Mononuclear cell (primary cell): ENCODE measurements at regions not wholly inside any gene's neighbourhood (a gene's known extent, or its start where the extent isn't known, plus 50 kb on each side); places are given as distances from the start of the nearest gene placed in this dataset.

ENCODE experiments used
- H3K27me3 ChIP-seq: 2 replicates; pipeline ENCODE4 v1.6.0; 2011; ENCODE audit warnings: low read length, control low read depth; ENCODE audit not compliant: insufficient read depth
- H3K4me1 ChIP-seq: 2 replicates; pipeline ENCODE4 v1.5.1; 2011; ENCODE audit warnings: mild to moderate bottlenecking, low read length, control low read depth; ENCODE audit not compliant: insufficient read depth
- H3K4me3 ChIP-seq: 2 replicates; pipeline ENCODE4 v1.5.1; 2011; ENCODE audit warnings: mild to moderate bottlenecking, low read length, moderate library complexity
- H3K9me3 ChIP-seq: 2 replicates; pipeline ENCODE4 v1.5.1; 2011; ENCODE audit warnings: low read depth, mild to moderate bottlenecking, control low read depth, low read length

GRCh38 chr17:77581480-77581879 is 377.0 kb upstream of the TNRC6C start:
- Histone ChIP-seq H3K9me3 (no peaks in the 10 kb centered on the region), H3K4me3 (no peak overlapping the region), H3K27me3 (no peaks in the 10 kb centered on the region), H3K4me1 (peaks cover 18% of the 10 kb centered on the region)

GRCh38 chr17:77585142-77585860 is 373.2 kb upstream of the TNRC6C start:
- H3K27me3 ChIP-seq, result no peaks in the 10 kb centered on the region
- H3K4me3 ChIP-seq, result no peak overlapping the region
- peaks cover 5% of the 10 kb centered on the region for H3K9me3 ChIP-seq
- peaks cover 4% of the 10 kb centered on the region for H3K4me1 ChIP-seq

- H3K9me3 ChIP-seq, result peaks cover 5% of the 10 kb centered on the region
- H3K4me3 ChIP-seq, result no peak overlapping the region
- H3K4me1 ChIP-seq, result no peaks in the 10 kb centered on the region
- no peaks in the 10 kb centered on the region for H3K27me3 ChIP-seq
Measured at GRCh38 chr17:77590951-77591735, 367.4 kb upstream of the TNRC6C start.

GRCh38 chr17:77592106-77592865 is 366.2 kb upstream of the TNRC6C start:
- no peak overlapping the region for H3K4me3 ChIP-seq
- no peaks in the 10 kb centered on the region for H3K4me1 ChIP-seq
- peaks cover under 1% of the 10 kb centered on the region for H3K9me3 ChIP-seq
- no peaks in the 10 kb centered on the region for H3K27me3 ChIP-seq

- no peaks in the 10 kb centered on the region for H3K4me1 ChIP-seq
- H3K27me3 ChIP-seq, result no peaks in the 10 kb centered on the region
- no peaks in the 10 kb centered on the region for H3K9me3 ChIP-seq
- no peak overlapping the region for H3K4me3 ChIP-seq
Measured at GRCh38 chr17:77593081-77593480, 365.4 kb upstream of the TNRC6C start.

- no peaks in the 10 kb centered on the region for H3K4me1 ChIP-seq
- H3K4me3 ChIP-seq, result no peak overlapping the region
- H3K9me3 ChIP-seq, result no peaks in the 10 kb centered on the region
- H3K27me3 ChIP-seq, result no peaks in the 10 kb centered on the region
Measured at GRCh38 chr17:77594416-77595209, 363.9 kb upstream of the TNRC6C start.

- no peak overlapping the region for H3K4me3 ChIP-seq
- H3K4me1 ChIP-seq, result no peaks in the 10 kb centered on the region
- no peaks in the 10 kb centered on the region for H3K27me3 ChIP-seq
- H3K9me3 ChIP-seq, result no peaks in the 10 kb centered on the region
Measured at GRCh38 chr17:77596491-77597417, 361.7 kb upstream of the TNRC6C start.

GRCh38 chr17:77597418-77598240 is 360.9 kb upstream of the TNRC6C start:
- Histone ChIP-seq H3K4me3 (no peak overlapping the region), H3K9me3 (no peaks in the 10 kb centered on the region), H3K27me3 (no peaks in the 10 kb centered on the region), H3K4me1 (no peaks in the 10 kb centered on the region)

- no peak overlapping the region for H3K4me3 ChIP-seq
- H3K27me3 ChIP-seq, result no peaks in the 10 kb centered on the region
- no peaks in the 10 kb centered on the region for H3K9me3 ChIP-seq
- H3K4me1 ChIP-seq, result no peaks in the 10 kb centered on the region
Measured at GRCh38 chr17:77598241-77598620, 360.3 kb upstream of the TNRC6C start.

- no peaks in the 10 kb centered on the region for H3K9me3 ChIP-seq
Measured at GRCh38 chr17:77599699-77600098, 358.8 kb upstream of the TNRC6C start.

GRCh38 chr17:77600346-77600745 is 358.2 kb upstream of the TNRC6C start:
- no peaks in the 10 kb centered on the region for H3K4me1 ChIP-seq

More at GRCh38 chr17:77599699-77600098, 358.8 kb upstream of the TNRC6C start:
- H3K27me3 ChIP-seq, result no peaks in the 10 kb centered on the region
- no peaks in the 10 kb centered on the region for H3K4me1 ChIP-seq
- H3K4me3 ChIP-seq, result no peak overlapping the region

GRCh38 chr17:77601054-77601979 is 357.2 kb upstream of the TNRC6C start:
- no peaks in the 10 kb centered on the region for H3K27me3 ChIP-seq
- no peaks in the 10 kb centered on the region for H3K4me1 ChIP-seq

More at GRCh38 chr17:77600346-77600745, 358.2 kb upstream of the TNRC6C start:
- no peaks in the 10 kb centered on the region for H3K9me3 ChIP-seq
- no peak overlapping the region for H3K4me3 ChIP-seq
- no peaks in the 10 kb centered on the region for H3K27me3 ChIP-seq

More at GRCh38 chr17:77601054-77601979, 357.2 kb upstream of the TNRC6C start:
- Histone ChIP-seq H3K4me3 (no peak overlapping the region), H3K9me3 (no peaks in the 10 kb centered on the region)
